GM06990 (cell line): ENCODE measurements at regions not wholly inside any gene's neighbourhood (a gene's known extent, or its start where the extent isn't known, plus 50 kb on each side); places are given as distances from the start of the nearest gene placed in this dataset.

ENCODE experiments used
- DNase-seq: peaks from one replicate; pipeline ENCODE4 v3.0.0-alpha.2; 2011; ENCODE audit not compliant: insufficient read length; ENCODE audit errors: extremely low read depth
- H3K27me3 ChIP-seq: replicated peaks from 2 replicates; pipeline ENCODE4 v1.6.0; 2011; ENCODE audit warnings: low read length; ENCODE audit not compliant: control insufficient read depth, insufficient read depth
- H3K36me3 ChIP-seq: 2 replicates; pipeline ENCODE4 v1.5.1; 2011; ENCODE audit warnings: low read length; ENCODE audit not compliant: control insufficient read depth, insufficient read depth
- H3K4me3 ChIP-seq: replicated peaks from 2 replicates; pipeline ENCODE4 v1.5.1; 2011; ENCODE audit warnings: low read depth, mild to moderate bottlenecking, control low read depth, low read length
- CTCF ChIP-seq: IDR thresholded peaks from 2 replicates; pipeline ENCODE4 v1.5.1; 2011; ENCODE audit warnings: low read length, control low read depth, mild to moderate bottlenecking, inconsistent platforms; ENCODE audit not compliant: insufficient read depth, poor library complexity, severe bottlenecking

- no peak for DNase-seq
These were observed 240.5 kb downstream of the TGFB2 start for GRCh38 chr1:218585511-218586184.

GRCh38 chr1:218587900-218588299, 242.8 kb downstream of the TGFB2 start:
- Histone ChIP-seq H3K27me3 (no peaks in the 10 kb centered on the region), H3K4me3 (no peak overlapping the region), H3K36me3 (no peaks in the 10 kb centered on the region)
- no peak for DNase-seq
- TF ChIP-seq CTCF, result no peak

More at GRCh38 chr1:218585511-218586184, 240.5 kb downstream of the TGFB2 start:
- Histone ChIP-seq H3K36me3 (no peaks in the 10 kb centered on the region), H3K4me3 (no peak overlapping the region), H3K27me3 (no peaks in the 10 kb centered on the region)
- no peak for TF ChIP-seq CTCF

GRCh38 chr1:218588540-218589172, 243.5 kb downstream of the TGFB2 start:
- Histone ChIP-seq H3K4me3 (no peak overlapping the region), H3K36me3 (no peaks in the 10 kb centered on the region), H3K27me3 (no peaks in the 10 kb centered on the region)
- no peak for DNase-seq
- TF ChIP-seq CTCF, result no peak

DNA sequence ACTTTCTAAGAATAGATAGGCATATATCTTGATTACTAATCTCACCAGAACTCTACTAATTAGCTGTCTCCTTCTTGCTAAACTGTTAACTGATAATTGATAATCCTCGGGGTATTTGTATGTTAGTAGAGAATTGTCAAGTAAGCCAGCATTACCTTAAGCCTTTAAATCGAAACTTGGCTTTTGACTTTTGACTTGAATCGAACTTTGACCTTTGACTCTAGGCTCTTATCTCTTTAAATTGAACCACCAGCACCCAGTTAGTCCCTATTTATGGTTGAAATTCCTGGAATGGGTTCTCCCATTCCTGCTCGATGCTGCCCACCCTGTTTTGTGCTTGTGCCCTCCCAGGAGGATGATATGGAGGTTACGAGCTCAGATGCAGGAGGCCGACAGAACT, 244.4 kb downstream of the TGFB2 start:
- DNase-seq, result no peak

DNA sequence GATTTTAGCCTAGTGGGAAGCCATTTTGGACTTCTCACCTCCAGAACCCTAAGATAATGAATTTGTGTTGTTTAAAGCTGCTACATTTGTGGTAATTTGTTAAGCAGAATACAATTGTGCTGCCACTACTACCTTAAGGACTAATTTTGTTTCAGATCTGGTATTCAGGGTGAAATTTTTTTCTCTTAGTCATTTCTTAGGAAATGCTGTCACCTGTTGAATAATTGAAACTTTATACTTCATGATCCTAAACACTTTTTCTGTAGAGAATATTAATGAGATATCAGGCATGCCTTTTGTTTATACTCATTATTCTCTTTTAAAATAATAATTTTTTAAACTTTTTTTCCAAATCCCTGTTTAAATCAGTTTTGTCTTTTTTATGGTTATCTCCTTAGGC, 246.8 kb downstream of the TGFB2 start:
- TF ChIP-seq CTCF, result no peak
- no peak for DNase-seq
- no peaks in the 10 kb centered on the region for H3K27me3 ChIP-seq
- H3K36me3 ChIP-seq, result no peaks in the 10 kb centered on the region
- no peak overlapping the region for H3K4me3 ChIP-seq

More for the DNA sequence above, 244.4 kb downstream of the TGFB2 start:
- no peaks in the 10 kb centered on the region for H3K36me3 ChIP-seq
- H3K27me3 ChIP-seq, result no peaks in the 10 kb centered on the region
- H3K4me3 ChIP-seq, result no peak overlapping the region
- TF ChIP-seq CTCF, result no peak
